GM19240 (cell line): ENCODE measurements at regions not wholly inside any gene's neighbourhood (a gene's known extent, or its start where the extent isn't known, plus 50 kb on each side); places are given as distances from the start of the nearest gene placed in this dataset.

ENCODE experiments used
- DNase-seq: peaks from one replicate; pipeline ENCODE4 v3.0.0; 2011; ENCODE audit warnings: low spot score; ENCODE audit not compliant: insufficient read length

GRCh38 chr9:87243602-87244001 lies 254.1 kb upstream of the DAPK1 start:
- DNase-seq, result no peak

- no peak for DNase-seq
Observed at GRCh38 chr9:87245271-87245670, 252.4 kb upstream of the DAPK1 start.

GRCh38 chr9:87247097-87247496 lies 250.6 kb upstream of the DAPK1 start:
- DNase-seq, result no peak

GRCh38 chr9:87249029-87249428 lies 248.6 kb upstream of the DAPK1 start:
- no peak for DNase-seq

GRCh38 chr9:87250205-87250604 lies 247.5 kb upstream of the DAPK1 start:
- no peak for DNase-seq

- no peak for DNase-seq
Observed at GRCh38 chr9:87255431-87256155, 242.1 kb upstream of the DAPK1 start.

- no peak for DNase-seq
Observed at GRCh38 chr9:87256973-87257372, 240.7 kb upstream of the DAPK1 start.

GRCh38 chr9:87259543-87260518 lies 237.8 kb upstream of the DAPK1 start:
- DNase-seq, result no peak

- no peak for DNase-seq
Observed at GRCh38 chr9:87263291-87263690, 234.4 kb upstream of the DAPK1 start.

- DNase-seq, result no peak
Observed at GRCh38 chr9:87266697-87267096, 231.0 kb upstream of the DAPK1 start.

- DNase-seq, result no peak
Observed at GRCh38 chr9:87267251-87268070, 230.2 kb upstream of the DAPK1 start.

- no peak for DNase-seq
Observed at GRCh38 chr9:87269296-87270176, 228.1 kb upstream of the DAPK1 start.

GRCh38 chr9:87270221-87270847 lies 227.3 kb upstream of the DAPK1 start:
- DNase-seq, result no peak

GRCh38 chr9:87270848-87271234 lies 226.8 kb upstream of the DAPK1 start:
- DNase-seq, result no peak

- DNase-seq, result no peak
Observed at GRCh38 chr9:87271696-87272477, 225.8 kb upstream of the DAPK1 start.

- no peak for DNase-seq
Observed at GRCh38 chr9:87275047-87275725, 222.5 kb upstream of the DAPK1 start.

GRCh38 chr9:87276327-87276841 lies 221.3 kb upstream of the DAPK1 start:
- no peak for DNase-seq

- DNase-seq, result no peak
Observed at GRCh38 chr9:87276851-87277261, 220.8 kb upstream of the DAPK1 start.

- DNase-seq, result no peak
Observed at GRCh38 chr9:87277346-87277745, 220.3 kb upstream of the DAPK1 start.
